ENCODE measurements at regions not wholly inside any gene's neighbourhood (a gene's known extent, or its start where the extent isn't known, plus 50 kb on each side); places are given as distances from the start of the nearest gene placed in this dataset.

- Histone ChIP-seq H3K9me3 (ENCODE audit: low read depth, low read length) (no peaks in the 10 kb centered on the region), H3K4me1 (ENCODE audit: insufficient read depth, low read length) (no peaks in the 10 kb centered on the region), H3K4me3 (ENCODE audit: low read length) (no peak overlapping the region), H3K27me3 (ENCODE audit: insufficient read depth, low read length) (no peaks in the 10 kb centered on the region)
Observed at GRCh38 chr20:39090906-39091305, 128.8 kb downstream of the DHX35 start.

GRCh38 chr20:39089797-39090196, 127.7 kb downstream of the DHX35 start:
- Histone ChIP-seq H3K4me3 (ENCODE audit: low read length) (no peak overlapping the region), H3K27me3 (ENCODE audit: insufficient read depth, low read length) (no peaks in the 10 kb centered on the region), H3K9me3 (ENCODE audit: low read depth, low read length) (no peaks in the 10 kb centered on the region), H3K4me1 (ENCODE audit: insufficient read depth, low read length) (no peaks in the 10 kb centered on the region)
